ENCODE measurements at regions not wholly inside any gene's neighbourhood (a gene's known extent, or its start where the extent isn't known, plus 50 kb on each side); places are given as distances from the start of the nearest gene placed in this dataset.

GRCh38 chr5:37966871-37967270 lies 127.0 kb upstream of the GDNF start:
- TF ChIP-seq CTCF (conservative IDR thresholded peaks at IDR 0.05; ENCODE audit: low read depth, low read length), result no peak
- TF ChIP-seq EZH2 (IDR thresholded peaks at IDR 0.05; ENCODE audit: borderline replicate concordance, low read depth, low read length, poor library complexity, severe bottlenecking), result no peak
